ENCODE measurements at regions not wholly inside any gene's neighbourhood (a gene's known extent, or its start where the extent isn't known, plus 50 kb on each side); places are given as distances from the start of the nearest gene placed in this dataset.

GRCh38 chr10:2828741-2829140 is 238.6 kb upstream of the PFKP start:
- Mint-ChIP-seq H3K36me3 (ENCODE audit: low read depth) (no peaks in the 10 kb centered on the region; the same call in 2 of the 3 replicates), H3K4me3 (no peak overlapping the region), H3K27me3 (ENCODE audit: insufficient read depth, low read depth, poor library complexity) (peaks cover 4% of the 10 kb centered on the region), H3K27ac (no peak overlapping the region), H3K9me3 (peaks cover 3% of the 10 kb centered on the region; the same call in 1 of the 3 replicates), H3K4me1 (no peaks in the 10 kb centered on the region)
- Histone ChIP-seq H3K4me3 (no peak overlapping the region), H2AFZ (no peak overlapping the region), H3K4me2 (no peak overlapping the region), H3K4me1 (ENCODE audit: insufficient read depth) (no peaks in the 10 kb centered on the region), H3F3A (replicated peaks; ENCODE audit: low read depth) (no peaks in the 10 kb centered on the region), H3K27me3 (ENCODE audit: insufficient read depth) (no peaks in the 10 kb centered on the region), H3K36me3 (ENCODE audit: insufficient read depth) (no peaks in the 10 kb centered on the region), H3K79me2 (replicated peaks; ENCODE audit: insufficient read depth) (no peaks in the 10 kb centered on the region), H3K9me2 (ENCODE audit: insufficient read depth) (no peaks in the 10 kb centered on the region), H3K27ac (ENCODE audit: low read depth) (no peak overlapping the region), H4K20me1 (replicated peaks; ENCODE audit: insufficient read depth) (no peaks in the 10 kb centered on the region)
- DNase-seq (ENCODE audit: low spot score) (no peak), ATAC-seq (no peak)
- TF ChIP-seq EZH2 (IDR thresholded peaks at IDR 0.05; ENCODE audit: low read depth, unreplicated experiment): no peak
- no peak for TF ChIP-seq ETS1 (IDR thresholded peaks at IDR 0.05)
- no peak for TF ChIP-seq ZNF114 (CRISPR knock-in tag; IDR thresholded peaks at IDR 0.05)
- no peak for TF ChIP-seq POLR2AphosphoS5 (IDR thresholded peaks at IDR 0.05; ENCODE audit: low read depth)

- Histone ChIP-seq H3K27ac (ENCODE audit: low read depth) (no peak overlapping the region), H3K9me2 (ENCODE audit: insufficient read depth) (no peaks in the 10 kb centered on the region), H3F3A (replicated peaks; ENCODE audit: low read depth) (no peaks in the 10 kb centered on the region), H3K27me3 (ENCODE audit: insufficient read depth) (no peaks in the 10 kb centered on the region), H3K4me1 (ENCODE audit: insufficient read depth) (no peaks in the 10 kb centered on the region), H2AFZ (no peak overlapping the region), H3K79me2 (replicated peaks; ENCODE audit: insufficient read depth) (no peaks in the 10 kb centered on the region), H3K4me3 (no peak overlapping the region), H3K36me3 (ENCODE audit: insufficient read depth) (no peaks in the 10 kb centered on the region), H4K20me1 (replicated peaks; ENCODE audit: insufficient read depth) (no peaks in the 10 kb centered on the region), H3K4me2 (no peak overlapping the region)
- Mint-ChIP-seq H3K4me3 (no peak overlapping the region), H3K27ac (no peak overlapping the region), H3K36me3 (ENCODE audit: low read depth) (no peaks in the 10 kb centered on the region; the same call in 2 of the 3 replicates), H3K27me3 (ENCODE audit: insufficient read depth, low read depth, poor library complexity) (peaks cover 5% of the 10 kb centered on the region), H3K4me1 (no peaks in the 10 kb centered on the region), H3K9me3 (0 out of 3 replicates have a peak, but pooled peaks cover 3% of the 10 kb centered on the region)
- ATAC-seq: no peak
- TF ChIP-seq CTCF (conservative IDR thresholded peaks at IDR 0.05; ENCODE audit: low read depth in 2 of 2) (no peak), JUNB (IDR thresholded peaks at IDR 0.05; ENCODE audit: unreplicated experiment) (no peak), EZH2 (IDR thresholded peaks at IDR 0.05; ENCODE audit: low read depth, unreplicated experiment) (no peak)
- DNase-seq (ENCODE audit: low spot score): no peak
Observed at GRCh38 chr10:2826675-2827074, 240.7 kb upstream of the PFKP start.

- no peak overlapping the region for H3K4me3 Mint-ChIP-seq
- no peaks in the 10 kb centered on the region for H4K20me1 ChIP-seq (replicated peaks; ENCODE audit: insufficient read depth)
- no peak overlapping the region for H3K4me2 ChIP-seq
- peaks cover 4% of the 10 kb centered on the region for H3K27me3 Mint-ChIP-seq (ENCODE audit: insufficient read depth, low read depth, poor library complexity)
- H3K4me3 ChIP-seq: no peak overlapping the region
- H3K36me3 Mint-ChIP-seq (ENCODE audit: low read depth): no peaks in the 10 kb centered on the region
- 0 out of 3 replicates have a peak, but pooled peaks cover 3% of the 10 kb centered on the region for H3K9me3 Mint-ChIP-seq
- no peaks in the 10 kb centered on the region for H3K27me3 ChIP-seq (ENCODE audit: insufficient read depth)
- H3K27ac ChIP-seq (ENCODE audit: low read depth): no peak overlapping the region
- H3K79me2 ChIP-seq (replicated peaks; ENCODE audit: insufficient read depth): no peaks in the 10 kb centered on the region
- no peaks in the 10 kb centered on the region for H3K36me3 ChIP-seq (ENCODE audit: insufficient read depth)
- no peaks in the 10 kb centered on the region for H3F3A ChIP-seq (replicated peaks; ENCODE audit: low read depth)
- DNase-seq (ENCODE audit: low spot score) (no peak), ATAC-seq (no peak)
- H3K9me2 ChIP-seq (ENCODE audit: insufficient read depth): no peaks in the 10 kb centered on the region
- H2AFZ ChIP-seq: no peak overlapping the region
- no peak overlapping the region for H3K27ac Mint-ChIP-seq
- H3K4me1 ChIP-seq (ENCODE audit: insufficient read depth): no peaks in the 10 kb centered on the region
- H3K4me1 Mint-ChIP-seq: no peaks in the 10 kb centered on the region
- TF ChIP-seq CTCF (conservative IDR thresholded peaks at IDR 0.05; ENCODE audit: low read depth in 2 of 2) (no peak), ZNF331 (CRISPR knock-in tag; IDR thresholded peaks at IDR 0.05; ENCODE audit: low read depth) (no peak), ETS1 (IDR thresholded peaks at IDR 0.05) (no peak), EZH2 (IDR thresholded peaks at IDR 0.05; ENCODE audit: low read depth, unreplicated experiment) (no peak), REST (IDR thresholded peaks at IDR 0.05; ENCODE audit: unreplicated experiment) (no peak)
Observed at GRCh38 chr10:2825841-2826240, 241.5 kb upstream of the PFKP start.
